DMS153 treated with DMSO at 0.1 percent for 48 hours (cell line): ENCODE measurements at regions not wholly inside any gene's neighbourhood (a gene's known extent, or its start where the extent isn't known, plus 50 kb on each side); places are given as distances from the start of the nearest gene placed in this dataset.
"Not testable (repeated sequence)": the region's sequence is repeated elsewhere in the genome, so short reads cannot be mapped to it uniquely, and the experiment has no call there.

Source experiments
- DNase-seq: peaks from one replicate; lab custom pipeline; 2025; ENCODE audit not compliant: unreplicated experiment; lab: John Stamatoyannopoulos, UW

GRCh38 chr14:37977481-37977880 is 230.2 kb upstream of the SSTR1 start:
- DNase-seq = no peak

GRCh38 chr14:37985826-37986470 is 221.8 kb upstream of the SSTR1 start:
- peak; percentile 4 for DNase-seq

- no peak for DNase-seq
Measured at GRCh38 chr14:37988472-37988871, 219.2 kb upstream of the SSTR1 start.

GRCh38 chr14:37991027-37991426 is 216.7 kb upstream of the SSTR1 start:
- DNase-seq = no peak

- no peak for DNase-seq
Measured at GRCh38 chr14:37992499-37992898, 215.2 kb upstream of the SSTR1 start.

GRCh38 chr14:37994846-37995372 is 212.8 kb upstream of the SSTR1 start:
- DNase-seq = no peak

- no peak for DNase-seq
Measured at GRCh38 chr14:37997017-37997416, 210.7 kb upstream of the SSTR1 start.

GRCh38 chr14:38000340-38000739 is 207.4 kb upstream of the SSTR1 start:
- DNase-seq = no peak

- DNase-seq = no peak
Measured at GRCh38 chr14:38001501-38001900, 206.2 kb upstream of the SSTR1 start.

- DNase-seq = no peak
Measured at GRCh38 chr14:38003746-38004609, 203.7 kb upstream of the SSTR1 start.

- no peak for DNase-seq
Measured at GRCh38 chr14:38004610-38004879, 203.2 kb upstream of the SSTR1 start.

- DNase-seq = not testable (repeated sequence)
Measured at GRCh38 chr14:38011156-38011555, 196.5 kb upstream of the SSTR1 start.

GRCh38 chr14:38012056-38012455 is 195.6 kb upstream of the SSTR1 start:
- DNase-seq = no peak

- no peak for DNase-seq
Measured at GRCh38 chr14:38016497-38016896, 191.2 kb upstream of the SSTR1 start.

- DNase-seq = no peak
Measured at GRCh38 chr14:38021861-38022260, 185.8 kb upstream of the SSTR1 start.

- DNase-seq = no peak
Measured at GRCh38 chr14:38022775-38023174, 184.9 kb upstream of the SSTR1 start.

- no peak for DNase-seq
Measured at GRCh38 chr14:38038171-38038570, 169.5 kb upstream of the SSTR1 start.

GRCh38 chr14:38038986-38039385 is 168.7 kb upstream of the SSTR1 start:
- no peak for DNase-seq

GRCh38 chr14:38039496-38039895 is 168.2 kb upstream of the SSTR1 start:
- no peak for DNase-seq

- DNase-seq = no peak
Measured at GRCh38 chr14:38040411-38040810, 167.3 kb upstream of the SSTR1 start.

- no peak for DNase-seq
Measured at GRCh38 chr14:38042322-38042721, 165.4 kb upstream of the SSTR1 start.

GRCh38 chr14:38044710-38045109 is 163.0 kb upstream of the SSTR1 start:
- DNase-seq = no peak
